ENCODE measurements at regions not wholly inside any gene's neighbourhood (a gene's known extent, or its start where the extent isn't known, plus 50 kb on each side); places are given as distances from the start of the nearest gene placed in this dataset.

GRCh38 chr6:139768196-139768595, 393.7 kb upstream of the CITED2 start:
- TF ChIP-seq CTCF (IDR thresholded peaks at IDR 0.05; ENCODE audit: low read length) (no peak), EZH2 (optimal IDR thresholded peaks at IDR 0.05; ENCODE audit: low read depth, low read length) (no peak)
